ENCODE measurements at regions not wholly inside any gene's neighbourhood (a gene's known extent, or its start where the extent isn't known, plus 50 kb on each side); places are given as distances from the start of the nearest gene placed in this dataset.

DNA sequence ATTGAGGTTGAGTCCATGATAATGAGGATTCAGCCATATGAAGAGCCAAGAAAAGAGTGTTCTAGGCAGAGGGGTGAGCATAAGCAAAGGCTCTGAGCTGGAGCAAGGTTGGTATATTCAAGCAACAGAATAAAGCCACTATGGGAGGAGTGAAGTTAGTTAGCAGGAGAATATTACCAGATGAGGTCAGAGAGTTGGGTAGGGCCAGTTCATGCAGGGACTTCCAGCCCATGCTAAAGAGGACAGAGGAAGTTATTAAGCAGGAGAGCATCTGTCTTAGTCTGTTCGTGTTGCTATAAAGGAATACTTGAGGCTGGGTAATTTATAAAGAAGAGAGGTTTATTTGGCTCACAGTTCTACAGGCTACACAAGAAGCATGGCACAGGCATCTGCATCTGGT, 57.1 kb upstream of the ATG10 start:
- DNase-seq, result no peak

DNA sequence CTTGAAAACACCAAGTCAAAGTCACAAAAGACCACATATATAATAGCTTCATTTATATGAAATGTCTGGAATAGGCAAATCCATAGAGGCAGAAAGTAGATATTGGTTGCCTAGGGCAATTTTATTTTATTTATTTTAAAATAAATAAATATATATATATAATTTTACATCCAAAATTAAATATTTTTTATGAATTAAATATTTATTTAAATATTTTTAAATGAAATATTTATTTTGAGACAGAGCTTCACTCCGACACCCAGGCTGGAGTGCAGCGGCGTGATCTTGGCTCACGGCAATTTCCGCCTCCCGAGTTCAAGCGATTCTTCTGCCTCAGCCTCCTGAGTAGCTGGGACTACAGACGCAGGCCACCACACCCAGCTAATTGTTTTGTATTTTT, 58.9 kb upstream of the ATG10 start:
- no peak for DNase-seq

GRCh38 chr5:81909677-81910076, 62.1 kb upstream of the ATG10 start:
- no peak for DNase-seq

- DNase-seq, result no peak
These were observed 63.1 kb upstream of the ATG10 start for GRCh38 chr5:81908771-81909170.

DNA sequence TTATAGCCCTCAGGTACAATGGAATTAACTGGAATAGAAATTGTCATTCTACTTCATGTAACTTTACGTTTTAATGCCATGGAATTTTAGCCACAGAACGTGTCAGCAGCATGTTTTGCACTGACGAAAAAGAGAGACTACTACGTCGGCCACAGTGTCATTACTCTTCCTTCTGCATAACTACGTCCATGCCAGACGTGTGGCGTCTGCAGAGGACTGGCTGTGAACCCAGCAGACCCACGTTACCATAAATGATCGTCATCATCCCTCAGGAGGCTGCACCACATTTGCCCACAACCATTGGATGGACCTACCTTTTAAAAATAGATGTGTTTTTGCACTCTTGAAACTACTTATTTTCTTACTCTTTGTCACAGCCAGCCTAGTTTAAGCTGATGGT, 63.8 kb upstream of the ATG10 start:
- DNase-seq, result no peak

DNA sequence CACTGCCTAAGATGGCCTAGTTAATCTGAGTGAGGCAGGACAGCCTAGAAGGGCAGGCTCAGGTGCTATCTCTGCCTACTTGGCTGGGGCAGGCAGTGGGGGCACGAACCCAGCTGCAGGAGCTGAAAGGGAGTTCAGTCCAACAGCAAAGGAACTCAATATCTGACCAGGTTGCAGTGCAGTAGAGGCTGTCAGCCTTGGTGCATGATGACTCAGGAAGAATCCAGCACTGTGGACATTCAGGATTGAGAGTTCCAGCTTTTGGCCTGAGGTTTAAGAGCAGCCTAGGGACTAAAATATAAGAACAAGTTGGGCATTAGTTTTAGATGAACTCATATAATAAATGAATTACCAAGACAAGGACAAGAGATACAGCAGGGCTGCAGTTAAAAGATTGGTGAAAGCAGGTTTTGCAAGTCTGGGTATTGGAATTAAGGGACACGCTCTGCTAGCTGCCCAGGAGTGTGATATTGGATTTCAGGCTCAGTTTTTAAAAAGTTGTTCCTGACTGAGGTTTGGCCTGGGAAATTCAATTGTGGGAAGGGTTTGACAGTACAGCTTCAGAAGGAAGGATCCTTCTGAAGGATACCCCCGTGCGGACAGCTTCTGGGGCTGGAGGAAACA, 64.7 kb upstream of the ATG10 start:
- no peak for DNase-seq

DNA sequence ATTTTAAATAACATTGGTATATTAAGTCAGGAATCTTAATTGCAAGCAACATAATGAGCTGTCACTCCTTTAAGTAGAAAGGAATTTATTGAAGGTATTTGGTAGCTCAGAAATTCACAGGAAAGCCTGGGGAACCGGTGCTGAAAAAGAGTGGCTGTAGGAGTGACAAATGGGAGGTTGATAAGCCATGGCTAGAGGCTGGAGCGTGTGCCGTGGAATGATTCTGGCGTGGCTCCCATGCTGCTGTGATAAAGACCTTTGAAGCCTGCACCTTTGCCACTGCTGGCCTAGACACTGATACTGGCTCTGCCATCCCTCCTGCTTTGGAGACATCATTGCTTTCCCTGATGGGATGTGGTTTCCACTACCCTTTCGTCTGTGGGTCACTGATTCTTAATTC, 65.7 kb upstream of the ATG10 start:
- no peak for DNase-seq

DNA sequence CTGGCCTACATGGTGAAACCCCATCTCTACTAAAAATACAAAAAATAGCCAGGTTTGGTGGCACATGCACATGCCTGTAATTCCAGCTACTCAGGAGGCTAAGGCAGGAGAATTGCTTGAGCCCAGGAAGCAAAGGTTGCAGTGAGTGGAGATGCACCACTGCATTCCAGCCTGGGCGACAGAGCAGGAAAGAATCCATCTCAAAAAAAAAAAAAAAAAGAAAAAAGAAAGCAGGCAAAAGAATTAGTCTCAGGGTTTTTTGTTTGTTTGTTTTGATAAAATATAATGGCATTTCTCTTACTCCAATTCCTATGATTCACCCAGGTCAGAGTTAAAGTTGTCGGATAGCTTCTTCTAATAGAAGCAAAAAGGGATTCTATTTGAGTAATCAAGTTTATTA, 67.0 kb upstream of the ATG10 start:
- no peak for DNase-seq

DNA sequence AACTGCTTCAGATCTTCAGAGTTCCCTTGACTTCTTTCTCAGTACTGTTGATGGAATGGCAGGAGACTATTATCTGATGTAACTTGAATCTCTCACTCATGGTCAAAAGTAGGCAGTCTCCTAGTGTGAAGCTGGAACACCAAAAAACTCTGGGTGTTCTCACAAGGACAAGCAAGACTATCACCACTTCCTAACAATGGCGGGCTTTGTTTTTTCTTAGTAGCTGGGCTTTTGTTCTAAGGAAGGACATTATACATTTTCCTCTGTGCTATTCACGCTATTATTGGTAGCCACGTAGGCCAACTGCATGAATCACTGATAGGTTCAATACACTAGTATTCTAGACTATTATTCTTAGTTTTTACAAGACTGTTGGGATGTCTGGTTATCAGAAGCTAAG, 67.7 kb upstream of the ATG10 start:
- no peak for DNase-seq

DNA sequence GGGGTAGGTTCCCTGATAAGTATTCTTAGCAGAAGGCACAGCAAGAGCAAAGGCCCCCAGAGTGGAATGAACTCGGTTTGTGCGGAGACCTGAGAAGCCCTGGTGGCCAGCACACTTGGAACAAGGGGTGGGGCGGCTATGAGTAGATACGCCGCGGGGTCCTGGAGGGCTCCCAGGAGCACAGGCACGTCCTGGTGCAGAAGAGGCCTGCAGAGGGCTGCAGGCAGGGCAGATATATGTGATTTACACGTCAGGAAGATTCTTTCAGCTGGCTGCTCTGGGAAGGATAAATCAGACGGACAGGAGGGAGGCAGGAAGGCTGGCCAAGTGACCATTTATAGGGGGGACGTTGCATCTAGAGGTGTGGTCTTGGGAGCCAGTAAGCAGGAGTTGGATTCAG, 70.2 kb upstream of the ATG10 start:
- DNase-seq, result no peak

- DNase-seq, result no peak
These were observed 72.7 kb upstream of the ATG10 start for GRCh38 chr5:81899123-81899522.

GRCh38 chr5:81898403-81898802, 73.4 kb upstream of the ATG10 start:
- DNase-seq, result no peak

DNA sequence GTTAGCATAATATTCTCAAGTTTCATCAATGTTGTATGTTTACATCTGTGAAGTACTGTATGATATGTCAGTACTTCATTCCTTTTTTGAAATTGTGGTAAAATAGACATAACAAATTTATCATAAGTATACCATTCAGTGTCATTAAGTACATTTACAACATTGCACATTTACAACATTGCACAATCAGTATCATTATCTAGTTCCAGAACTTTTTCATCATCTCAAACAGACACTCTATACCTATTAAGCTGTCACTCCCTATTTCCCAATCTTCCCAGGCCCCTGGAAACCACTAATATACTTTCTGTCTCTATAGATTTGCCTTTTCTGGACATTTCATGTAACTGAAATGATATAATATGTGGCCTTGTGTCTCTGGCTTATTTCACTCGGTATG, 75.1 kb upstream of the ATG10 start:
- DNase-seq, result no peak

- no peak for DNase-seq
These were observed 76.5 kb upstream of the ATG10 start for GRCh38 chr5:81895307-81895706.

DNA sequence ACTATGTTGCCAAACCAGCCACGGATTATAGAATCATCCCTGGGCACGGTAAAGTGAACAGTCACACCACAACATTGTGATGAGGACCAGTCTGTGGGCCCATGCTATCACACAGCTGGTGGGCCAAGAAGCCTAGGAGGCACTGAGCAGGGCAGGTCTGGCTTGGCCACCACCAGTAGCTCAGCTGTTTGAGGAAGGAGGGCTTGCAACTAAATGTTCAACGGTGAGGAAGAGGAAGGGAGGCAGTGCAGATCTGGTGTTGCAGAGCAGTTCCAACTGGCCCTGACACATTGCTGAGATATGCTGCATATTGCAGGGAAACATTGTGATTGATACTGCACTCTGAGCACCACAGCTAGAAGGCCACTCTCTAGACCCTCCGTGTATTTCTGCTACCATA, 77.9 kb upstream of the ATG10 start:
- no peak for DNase-seq

DNA sequence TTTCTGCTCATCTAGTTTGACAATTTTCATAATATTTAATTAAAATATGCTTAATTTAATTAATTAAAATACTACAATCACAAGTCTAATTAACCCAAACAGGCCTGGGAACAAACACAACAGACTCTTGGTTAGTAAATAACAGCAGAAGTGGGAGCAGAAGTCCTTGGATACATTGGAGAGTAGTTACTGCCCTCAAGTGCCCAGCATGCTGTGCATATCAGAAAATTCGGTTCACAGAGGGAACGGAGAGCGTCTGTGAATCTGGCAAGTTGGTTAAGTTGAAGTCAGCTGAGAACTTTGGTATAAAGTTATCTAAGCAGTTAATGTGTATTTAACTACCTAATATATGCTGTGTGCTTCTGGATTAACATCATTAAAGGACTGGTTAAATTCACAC, 87.0 kb upstream of the ATG10 start:
- DNase-seq, result no peak

DNA sequence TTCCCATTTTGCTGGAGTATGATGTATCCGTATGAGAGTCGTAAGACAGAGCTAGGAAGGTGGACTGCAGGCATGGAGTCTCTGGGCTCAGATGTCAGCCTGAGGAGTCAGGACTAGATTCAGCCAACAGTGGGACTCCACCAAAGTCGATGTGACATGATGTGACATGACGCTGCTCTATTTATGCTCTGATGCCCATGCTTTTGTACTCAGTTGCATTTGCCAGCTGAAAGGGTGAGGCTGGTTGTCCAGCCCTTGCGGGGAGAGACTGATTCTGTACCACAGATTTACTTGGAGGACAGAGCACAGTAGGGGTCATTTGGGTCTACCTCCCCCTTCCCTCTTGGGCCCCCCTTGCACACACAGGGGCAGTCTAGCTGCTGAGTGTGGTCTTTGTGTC, 88.5 kb upstream of the ATG10 start:
- DNase-seq, result no peak

DNA sequence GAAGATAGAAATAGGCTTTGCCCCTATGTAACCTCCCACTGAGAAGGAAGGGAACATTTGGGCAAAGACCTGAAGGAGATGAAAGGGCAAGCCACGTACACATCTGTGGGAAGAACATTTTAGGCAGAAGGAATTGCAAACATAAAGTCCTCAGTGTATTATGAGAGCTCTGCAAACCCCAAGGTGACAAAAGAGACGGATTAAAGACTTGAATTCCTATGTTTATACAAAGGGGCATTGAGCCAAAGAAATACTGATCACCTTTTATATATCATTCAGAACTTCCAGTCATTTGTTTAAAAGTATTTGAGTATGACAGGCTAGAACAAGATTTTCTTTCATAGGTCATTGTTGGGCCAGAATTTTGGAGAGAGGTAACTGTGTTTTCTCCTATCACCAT, 90.2 kb upstream of the ATG10 start:
- no peak for DNase-seq

GRCh38 chr5:81879936-81880335, 91.9 kb upstream of the ATG10 start:
- no peak for DNase-seq

DNA sequence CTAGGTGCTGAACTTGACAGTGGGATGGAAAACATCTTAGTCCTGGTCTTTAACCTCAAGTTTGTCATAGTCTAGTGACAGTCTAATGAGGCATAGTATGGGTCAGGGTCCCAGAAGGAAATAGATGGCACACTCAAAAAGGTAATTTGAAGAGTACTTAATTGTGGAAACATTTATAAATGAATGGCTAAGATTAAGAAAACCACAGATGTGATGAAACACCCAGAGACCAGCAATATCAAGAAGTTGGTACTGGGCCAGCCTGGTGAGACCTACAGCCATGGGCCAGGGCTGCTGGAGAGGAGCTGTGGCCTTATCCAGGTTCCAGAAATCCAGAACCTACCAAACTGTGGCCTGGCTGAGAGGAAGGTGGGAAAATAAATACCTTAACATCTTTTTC, 93.5 kb upstream of the ATG10 start:
- DNase-seq, result no peak

DNA sequence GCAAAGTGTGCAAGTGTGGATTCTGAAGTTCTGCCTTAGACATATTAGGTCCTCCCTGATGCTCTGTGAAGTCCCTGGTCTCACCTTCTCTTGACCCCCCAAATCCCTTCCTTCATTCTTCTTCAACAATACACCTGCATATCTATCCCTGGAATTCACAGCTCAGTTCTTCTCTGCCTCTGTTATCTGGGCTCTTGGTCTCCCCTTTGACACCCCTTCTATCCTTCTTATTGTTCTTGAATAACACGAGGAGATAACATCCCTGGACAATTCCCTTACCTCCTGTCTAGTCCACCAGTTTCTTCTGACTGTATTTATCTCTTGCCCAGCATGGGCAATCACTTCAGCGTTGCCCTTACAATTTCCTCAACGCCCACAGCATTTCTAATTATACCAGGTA, 104.8 kb upstream of the ATG10 start:
- no peak for DNase-seq

DNA sequence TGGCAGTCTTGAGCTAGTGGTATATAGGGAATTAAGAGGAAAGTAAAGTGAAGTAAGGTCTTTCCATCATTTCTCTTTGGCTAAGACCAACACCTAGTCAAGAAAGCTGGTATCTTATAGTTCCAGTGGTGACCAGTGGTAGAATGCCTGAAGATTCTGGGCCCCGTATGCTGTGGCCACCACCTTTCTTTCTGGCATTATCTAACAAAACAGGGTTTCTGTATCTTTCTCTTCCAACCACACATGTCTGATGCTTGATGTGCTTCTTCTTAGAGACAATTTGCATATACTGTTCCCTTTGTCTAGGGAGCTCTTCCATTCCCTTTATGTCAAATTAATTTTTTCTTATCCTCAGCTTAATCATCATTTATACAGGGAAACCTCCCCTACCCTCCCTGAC, 109.9 kb upstream of the SSBP2 start:
- no peak for DNase-seq

DNA sequence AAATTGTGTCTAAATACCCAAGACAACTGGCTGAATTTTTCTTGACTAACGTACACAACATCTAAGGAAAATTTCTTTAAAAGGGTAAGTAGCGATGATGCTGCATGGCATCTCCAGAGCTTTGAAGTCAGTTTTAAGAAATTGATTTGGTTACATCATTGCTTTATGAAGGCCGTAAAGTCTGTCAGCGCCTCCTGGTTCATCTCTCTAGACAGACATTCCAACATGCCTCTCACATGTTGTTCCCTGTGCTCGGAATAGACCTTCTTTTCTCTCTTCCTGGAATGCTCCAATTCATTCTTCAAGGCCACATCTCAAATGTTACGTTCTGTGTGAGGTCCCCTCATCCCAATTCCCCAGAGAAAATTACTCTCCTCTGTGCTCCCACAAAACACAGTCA, 108.7 kb upstream of the SSBP2 start:
- DNase-seq, result no peak

DNA sequence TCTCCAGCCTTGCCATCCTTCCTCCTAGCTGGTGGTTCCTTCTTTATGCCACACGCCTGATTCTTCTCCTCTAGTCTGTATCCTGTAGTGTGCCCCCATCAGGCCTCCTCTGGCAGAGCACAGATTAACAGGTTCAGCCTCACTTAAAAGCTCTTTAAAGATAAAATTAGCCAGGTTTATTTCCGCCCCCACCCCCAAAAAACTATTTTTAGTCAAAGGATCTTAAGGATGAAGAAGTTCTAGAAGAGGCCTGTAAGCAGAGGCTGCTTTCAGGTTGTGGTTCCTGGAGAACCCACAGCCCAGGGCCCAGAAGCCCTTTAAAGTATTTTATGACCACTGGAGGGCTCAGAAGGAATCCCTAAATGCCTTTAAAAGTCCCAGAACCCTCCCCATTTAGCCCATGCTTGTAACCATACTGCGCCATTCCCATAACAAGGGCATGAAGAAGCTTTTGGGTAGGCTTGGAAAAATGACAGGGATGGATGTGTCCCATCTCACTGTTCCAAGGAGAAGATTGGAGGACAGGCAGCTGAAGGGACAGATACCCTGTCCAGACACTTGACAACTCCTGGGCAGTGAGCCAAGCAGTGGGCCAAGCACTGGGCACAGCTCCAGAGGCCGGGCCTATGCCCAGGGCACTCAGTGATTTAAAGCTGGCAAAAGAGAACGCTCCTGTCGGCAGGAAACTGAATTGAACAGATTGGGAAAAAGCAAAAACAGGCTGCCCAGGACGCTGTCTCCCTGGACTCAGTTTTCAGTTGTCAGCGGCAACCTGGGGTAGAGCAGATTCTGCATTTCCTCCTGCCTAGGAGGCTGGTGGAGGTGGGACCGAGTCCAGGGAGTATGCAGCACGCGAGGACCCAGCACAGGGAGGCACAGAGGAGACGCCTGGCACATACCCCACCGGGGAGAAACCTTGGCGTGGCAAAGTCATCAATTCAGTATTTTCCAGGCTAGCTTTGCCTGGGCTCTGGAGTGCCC, 106.3 kb upstream of the SSBP2 start:
- no peak for DNase-seq

- DNase-seq, result no peak
These were observed 104.7 kb upstream of the SSBP2 start for GRCh38 chr5:81855591-81855990.

All from activated CD4-positive, alpha-beta T cell treated with anti-CD3 and anti-CD28 coated beads for 1 hour (primary cell).